ENCODE measurements at regions not wholly inside any gene's neighbourhood (a gene's known extent, or its start where the extent isn't known, plus 50 kb on each side); places are given as distances from the start of the nearest gene placed in this dataset.

- H3K4me3 ChIP-seq (replicated peaks; ENCODE audit: insufficient read depth, low read length) = no peak overlapping the region
- no peak for TF ChIP-seq POLR2AphosphoS5 (IDR thresholded peaks at IDR 0.05; ENCODE audit: low read depth)
- DNase-seq (ENCODE audit: low read depth in 1 of 2, low spot score in 1 of 2) = no peak
These were observed 106.9 kb upstream of the PTGFR start for GRCh38 chr1:78383923-78384322.

GRCh38 chr1:78385744-78386462, 104.9 kb upstream of the PTGFR start:
- no peak overlapping the region for H3K27ac ChIP-seq (replicated peaks)
- TF ChIP-seq CTCF (IDR thresholded peaks at IDR 0.05; ENCODE audit: insufficient read depth, low read length) (no peak), POLR2AphosphoS5 (IDR thresholded peaks at IDR 0.05; ENCODE audit: low read depth) (no peak), REST (IDR thresholded peaks at IDR 0.05; ENCODE audit: insufficient replicate concordance, low read depth) (no peak), GABPA (IDR thresholded peaks at IDR 0.05; ENCODE audit: low read depth) (no peak), SPI1 (IDR thresholded peaks at IDR 0.05; ENCODE audit: borderline replicate concordance, low read depth) (no peak)
- DNase-seq (ENCODE audit: low read depth in 1 of 2, low spot score in 1 of 2) = no peak
- H3K27me3 ChIP-seq (ENCODE audit: insufficient read depth, poor library complexity, severe bottlenecking) = no peaks in the 10 kb centered on the region
- H3K4me3 ChIP-seq (replicated peaks; ENCODE audit: insufficient read depth, low read length) = no peak overlapping the region

More at GRCh38 chr1:78383923-78384322, 106.9 kb upstream of the PTGFR start:
- H3K27ac ChIP-seq (replicated peaks) = no peak overlapping the region
- H3K27me3 ChIP-seq (ENCODE audit: insufficient read depth, poor library complexity, severe bottlenecking) = no peaks in the 10 kb centered on the region

- Histone ChIP-seq H3K4me3 (replicated peaks; ENCODE audit: insufficient read depth, low read length) (no peak overlapping the region), H3K27ac (replicated peaks) (no peak overlapping the region), H3K27me3 (ENCODE audit: insufficient read depth, poor library complexity, severe bottlenecking) (no peaks in the 10 kb centered on the region)
- TF ChIP-seq SPI1 (IDR thresholded peaks at IDR 0.05; ENCODE audit: borderline replicate concordance, low read depth) (no peak), POLR2AphosphoS5 (IDR thresholded peaks at IDR 0.05; ENCODE audit: low read depth) (no peak), CTCF (IDR thresholded peaks at IDR 0.05; ENCODE audit: insufficient read depth, low read length) (no peak), GABPA (IDR thresholded peaks at IDR 0.05; ENCODE audit: low read depth) (no peak)
- no peak for DNase-seq (ENCODE audit: low read depth in 1 of 2, low spot score in 1 of 2)
These were observed 103.6 kb upstream of the PTGFR start for GRCh38 chr1:78387201-78387600.

GRCh38 chr1:78387871-78388270, 102.9 kb upstream of the PTGFR start:
- no peak for DNase-seq (ENCODE audit: low read depth in 1 of 2, low spot score in 1 of 2)
- Histone ChIP-seq H3K27ac (replicated peaks) (no peak overlapping the region), H3K27me3 (ENCODE audit: insufficient read depth, poor library complexity, severe bottlenecking) (no peaks in the 10 kb centered on the region), H3K4me3 (replicated peaks; ENCODE audit: insufficient read depth, low read length) (no peak overlapping the region)
- no peak for TF ChIP-seq SPI1 (IDR thresholded peaks at IDR 0.05; ENCODE audit: borderline replicate concordance, low read depth)

GRCh38 chr1:78388275-78388674, 102.5 kb upstream of the PTGFR start:
- TF ChIP-seq SPI1 (IDR thresholded peaks at IDR 0.05; ENCODE audit: borderline replicate concordance, low read depth) = no peak
- no peak for TF ChIP-seq REST (IDR thresholded peaks at IDR 0.05; ENCODE audit: insufficient replicate concordance, low read depth)
- no peak for TF ChIP-seq CTCF (IDR thresholded peaks at IDR 0.05; ENCODE audit: insufficient read depth, low read length)
- TF ChIP-seq GABPA (IDR thresholded peaks at IDR 0.05; ENCODE audit: low read depth) = no peak
- no peak for TF ChIP-seq POLR2AphosphoS5 (IDR thresholded peaks at IDR 0.05; ENCODE audit: low read depth)
- H3K4me3 ChIP-seq (replicated peaks; ENCODE audit: insufficient read depth, low read length) = no peak overlapping the region
- DNase-seq (ENCODE audit: low read depth in 1 of 2, low spot score in 1 of 2) = no peak
- H3K27ac ChIP-seq (replicated peaks) = no peak overlapping the region
- H3K27me3 ChIP-seq (ENCODE audit: insufficient read depth, poor library complexity, severe bottlenecking) = no peaks in the 10 kb centered on the region

All from HL-60 (cell line).